HG03354 (cell line): ENCODE measurements at regions not wholly inside any gene's neighbourhood (a gene's known extent, or its start where the extent isn't known, plus 50 kb on each side); places are given as distances from the start of the nearest gene placed in this dataset.

Source experiments
- ATAC-seq: cut with Tn5 transposase; IDR thresholded peaks from one replicate; pipeline ENCODE4 v1.9.1; 2021; ENCODE audit warnings: mild to moderate bottlenecking; ENCODE audit not compliant: unreplicated experiment, poor library complexity, severe bottlenecking

DNA sequence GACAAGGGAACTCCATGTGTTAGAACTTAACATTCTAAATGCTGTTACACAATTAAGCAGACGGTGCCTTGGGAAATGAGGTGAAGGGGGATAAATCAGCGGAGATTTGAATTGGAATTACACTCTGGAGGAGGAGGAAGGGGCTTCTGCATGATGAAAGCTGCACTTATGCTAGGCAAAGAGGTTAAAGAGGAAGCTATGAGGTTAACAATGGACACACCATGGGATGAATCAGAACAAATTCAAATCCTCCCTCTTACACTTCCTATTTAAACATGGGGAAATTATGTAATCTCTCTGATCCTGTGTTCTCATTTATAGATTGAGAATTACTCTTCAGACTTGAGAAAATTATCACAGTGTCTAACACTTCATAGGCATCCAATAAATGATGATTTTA is 121.5 kb upstream of the SIX2 start:
- no peak for ATAC-seq

DNA sequence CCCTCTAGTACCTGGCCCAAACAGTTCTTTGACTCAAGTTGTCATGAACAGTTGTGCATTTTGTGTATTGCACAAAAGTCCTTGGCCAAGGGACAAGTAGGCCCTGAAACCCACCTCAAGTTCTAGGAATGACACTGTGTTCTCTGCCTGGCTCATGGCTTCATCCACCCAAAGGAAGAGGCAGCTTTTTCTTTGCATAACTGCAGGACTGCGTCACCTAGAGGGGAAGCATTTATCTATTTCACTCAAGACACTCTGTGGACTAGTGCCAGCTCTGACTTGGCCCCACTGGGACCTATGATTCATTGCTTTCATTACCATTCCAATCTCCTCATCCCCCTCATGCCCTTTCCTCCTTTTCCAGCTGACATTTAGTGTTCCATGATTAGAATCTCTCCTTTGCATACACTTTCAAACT is 119.3 kb upstream of the SIX2 start:
- no peak for ATAC-seq

DNA sequence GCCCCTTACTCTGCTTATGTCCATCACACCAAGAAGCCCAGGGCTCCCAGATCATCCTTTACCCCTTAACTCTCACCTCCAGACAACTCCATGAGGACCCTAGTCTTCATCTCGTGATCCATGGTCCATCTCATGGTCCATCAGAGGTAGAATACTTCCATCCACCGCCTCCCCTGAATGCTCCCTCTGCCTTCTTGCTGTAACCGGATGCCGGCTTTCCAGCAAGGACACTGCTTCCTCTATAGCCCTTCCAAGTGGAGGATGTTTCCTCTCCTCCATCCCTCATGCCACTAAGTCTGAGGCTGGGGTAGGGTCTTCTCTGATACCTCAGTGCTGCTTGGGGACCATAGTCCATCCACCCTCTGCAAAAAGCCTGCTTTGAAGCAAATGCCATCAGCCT is 118.6 kb upstream of the SIX2 start:
- no peak for ATAC-seq

DNA sequence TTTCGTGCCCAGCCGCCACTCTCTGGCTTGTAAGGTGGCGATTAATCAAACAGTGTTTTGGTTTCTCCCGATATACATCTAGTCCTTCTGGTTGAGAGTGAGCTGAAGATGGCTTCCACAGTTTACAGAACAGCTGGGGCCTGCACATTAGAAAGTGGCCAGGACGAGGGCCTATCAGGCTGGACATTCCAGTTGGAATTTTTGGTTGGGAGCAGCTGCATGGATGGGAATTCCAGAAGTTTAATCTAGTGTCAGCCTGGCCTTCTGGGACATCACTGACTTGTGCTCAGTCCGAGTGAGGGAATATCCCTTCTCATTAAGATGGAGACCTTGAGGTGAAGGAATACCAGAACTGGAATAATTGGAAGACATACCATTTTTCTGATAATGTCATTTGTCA is 118.1 kb upstream of the SIX2 start:
- ATAC-seq: no peak

DNA sequence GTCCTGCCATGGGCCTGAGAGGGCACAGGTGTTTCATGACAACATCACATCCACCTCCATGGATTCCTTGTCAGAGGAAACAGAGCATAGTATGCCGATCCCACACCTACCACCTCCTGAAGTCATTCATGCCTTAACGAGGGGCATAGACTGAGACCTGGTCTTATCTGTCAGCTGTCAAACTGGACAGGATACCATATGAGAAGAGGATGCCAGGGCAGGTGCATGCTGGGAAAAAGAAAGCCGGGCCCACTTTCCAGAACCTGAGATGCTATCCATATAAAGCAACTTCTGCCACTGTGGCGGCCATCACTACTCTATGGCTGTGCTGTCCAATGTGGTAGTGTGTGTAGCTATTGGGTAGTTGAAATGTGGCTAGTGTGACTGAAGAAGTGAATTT is 116.0 kb upstream of the SIX2 start:
- ATAC-seq: no peak

DNA sequence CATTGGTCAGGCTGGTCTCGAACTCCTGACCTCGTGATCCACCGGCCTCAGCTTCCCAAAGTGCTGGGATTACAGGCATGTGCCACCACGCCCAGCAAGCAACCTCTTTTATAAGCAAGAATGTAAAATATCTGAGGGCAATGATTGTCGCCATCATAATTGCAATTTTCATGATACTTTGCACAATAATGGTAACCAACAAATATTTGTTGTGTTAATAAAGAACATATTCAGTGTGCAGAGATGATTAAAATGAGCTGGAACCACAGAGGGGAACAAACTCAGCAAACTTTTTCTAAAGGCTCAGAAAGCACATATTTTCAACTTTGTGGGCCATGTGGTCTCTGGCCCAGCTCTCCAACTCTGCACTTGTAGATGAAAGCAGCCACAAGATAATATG is 115.2 kb upstream of the SIX2 start:
- ATAC-seq: no peak

DNA sequence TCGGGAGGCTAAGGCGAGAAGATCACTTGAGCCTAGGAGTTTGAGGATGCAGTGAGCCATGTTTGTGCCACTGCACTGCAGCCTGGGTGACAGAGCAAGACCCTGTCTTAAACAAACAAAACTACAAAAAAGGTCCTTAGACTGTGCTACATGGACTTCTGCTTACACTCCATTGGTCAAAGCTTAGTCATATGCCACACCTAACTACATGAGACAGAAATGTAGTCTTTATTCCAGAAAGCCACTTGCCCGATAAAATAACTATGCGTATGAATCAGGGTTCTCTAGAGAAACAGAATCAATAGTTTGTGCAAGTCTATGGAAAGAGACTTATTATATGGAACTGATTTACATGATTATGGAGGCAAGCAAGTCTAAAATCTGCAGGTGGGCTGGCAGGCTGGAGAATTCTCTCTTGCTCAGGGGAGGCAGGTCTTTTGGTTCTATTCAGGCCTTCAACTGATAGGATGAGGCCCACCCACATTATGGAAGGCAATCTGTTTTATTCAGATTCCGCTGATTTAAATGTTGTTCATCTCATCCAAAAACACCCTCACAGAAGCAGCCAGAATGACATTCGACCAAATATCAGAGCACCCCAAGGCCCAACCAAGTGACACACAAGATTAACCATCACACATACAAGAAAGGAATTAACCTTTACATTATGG is 114.4 kb upstream of the SIX2 start:
- no peak for ATAC-seq

DNA sequence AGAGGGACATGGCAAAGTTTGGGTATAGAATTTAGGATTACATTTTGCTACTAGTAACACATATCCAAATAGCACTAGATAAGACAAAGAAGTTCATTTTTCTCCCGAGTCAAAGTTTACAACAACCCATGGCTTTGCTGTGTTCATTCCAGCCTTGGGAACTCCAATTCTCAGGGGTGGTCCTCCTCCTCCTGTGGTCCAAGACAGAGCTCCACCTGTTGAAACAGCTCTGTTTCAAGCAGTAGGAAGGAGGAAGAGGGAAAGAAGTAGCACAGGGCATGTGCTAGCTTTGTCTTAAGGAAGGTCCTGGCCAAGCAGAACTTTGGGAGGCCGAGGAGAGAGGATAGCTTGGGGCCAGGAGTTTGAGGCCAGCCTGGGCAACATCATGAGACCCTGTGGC is 113.8 kb upstream of the SIX2 start:
- no peak for ATAC-seq

DNA sequence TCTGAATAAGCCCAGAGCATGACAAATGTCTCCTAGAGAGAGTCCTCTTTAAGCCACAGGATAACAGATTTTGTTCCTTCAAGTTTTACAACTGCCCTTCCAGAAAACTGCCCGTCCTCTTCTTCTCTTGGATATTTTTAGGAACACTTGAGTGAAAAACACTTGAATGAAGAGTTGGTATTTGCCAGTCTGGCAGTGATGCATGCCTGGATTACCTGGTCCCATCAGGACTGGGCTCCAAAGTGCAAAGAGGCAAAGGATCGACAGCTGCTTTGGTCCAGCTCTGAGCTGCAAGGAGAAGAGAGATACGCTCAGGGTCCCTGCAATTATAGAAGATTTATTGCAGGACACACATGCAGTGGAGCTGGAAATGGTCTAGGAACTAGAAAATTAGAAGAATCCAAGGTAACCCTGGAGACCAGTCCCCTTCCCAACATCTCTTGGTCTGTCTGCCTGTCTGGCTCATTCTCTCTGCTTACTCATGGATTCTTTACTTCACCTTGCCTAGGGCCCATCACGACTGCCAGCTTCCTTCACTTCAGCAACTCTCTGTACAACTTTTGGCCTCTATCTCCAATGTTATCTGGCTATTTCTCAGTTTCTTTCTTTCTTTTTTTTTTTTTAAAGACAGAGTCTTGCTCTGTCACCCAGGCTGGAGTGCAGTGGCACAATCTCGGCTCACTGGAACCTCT is 112.1 kb upstream of the SIX2 start:
- no peak for ATAC-seq

DNA sequence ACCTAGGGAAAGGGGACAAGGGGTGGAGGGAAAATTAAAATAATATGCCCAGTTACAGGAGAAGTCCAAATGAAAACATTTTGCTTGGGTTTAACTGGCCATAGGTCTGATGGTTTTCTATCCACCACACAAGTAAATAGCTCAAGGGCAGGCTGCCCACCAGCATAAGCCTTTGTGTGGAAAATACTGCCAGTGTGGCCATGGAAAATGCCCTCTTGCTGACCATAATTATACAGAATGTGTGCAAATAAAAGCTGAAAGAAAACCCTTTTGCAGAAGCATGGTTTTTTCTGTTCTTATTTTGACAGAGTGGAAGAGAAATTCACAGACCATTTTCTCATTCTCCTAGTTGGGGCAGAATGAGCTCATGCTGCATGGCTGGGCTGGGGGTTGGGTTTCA is 111.3 kb upstream of the SIX2 start:
- no peak for ATAC-seq

DNA sequence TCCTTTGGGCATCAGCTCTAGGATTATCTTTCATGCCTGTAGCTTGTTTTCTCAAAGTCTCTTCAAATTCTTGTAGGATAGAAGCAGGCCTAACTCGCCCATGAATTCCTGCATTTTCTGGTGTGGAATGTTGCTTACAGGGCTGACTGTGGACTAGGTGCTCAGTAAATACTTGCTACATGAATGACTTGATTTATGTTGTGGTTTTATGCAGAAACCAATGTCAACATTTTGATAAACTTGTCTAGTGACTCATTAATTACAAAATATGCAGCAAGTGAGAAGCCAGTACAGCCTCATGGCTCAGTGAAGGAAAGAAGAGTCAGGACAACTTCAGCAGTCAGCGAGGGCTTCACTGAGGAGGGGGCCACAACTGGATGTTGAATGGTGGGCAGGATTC is 110.6 kb upstream of the SIX2 start:
- no peak for ATAC-seq

DNA sequence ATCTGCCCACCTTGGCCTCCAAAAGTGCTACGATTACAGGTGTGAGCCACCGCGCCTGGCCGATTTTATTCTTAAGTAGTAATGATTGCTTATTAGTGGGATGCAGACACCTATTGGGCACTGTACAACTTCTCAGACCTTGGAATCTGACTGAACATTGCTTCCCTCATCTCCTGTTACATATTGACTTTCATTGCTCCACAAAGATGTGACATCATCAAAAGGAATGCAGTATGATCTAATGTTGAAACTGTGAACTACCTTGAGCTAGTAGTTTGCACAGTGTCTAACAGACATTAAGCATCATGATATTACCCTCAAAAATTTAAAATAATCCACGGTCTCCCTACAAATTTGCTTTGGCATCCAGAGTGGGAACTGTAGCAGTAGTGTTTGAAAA is 109.8 kb upstream of the SIX2 start:
- no peak for ATAC-seq

DNA sequence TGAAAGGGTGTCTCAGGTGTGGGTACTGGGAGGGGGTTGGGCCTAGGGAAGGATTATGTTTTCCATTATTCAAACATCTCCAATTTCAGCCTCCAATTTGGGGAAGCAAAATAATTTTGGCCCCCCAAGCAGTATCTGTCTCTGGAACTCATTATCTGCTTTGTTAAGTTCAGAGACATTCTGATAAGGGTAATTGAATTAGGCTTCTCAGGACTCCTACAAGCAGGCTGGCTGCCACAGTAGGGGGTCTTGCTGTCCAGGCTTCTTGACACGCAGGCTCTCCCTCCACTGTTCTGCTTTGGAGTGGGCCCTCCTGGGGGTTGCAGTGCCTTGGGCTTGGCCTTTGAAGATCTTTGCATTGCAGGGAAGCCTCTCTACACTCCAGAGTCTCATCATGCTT is 108.1 kb upstream of the SIX2 start:
- ATAC-seq: no peak

DNA sequence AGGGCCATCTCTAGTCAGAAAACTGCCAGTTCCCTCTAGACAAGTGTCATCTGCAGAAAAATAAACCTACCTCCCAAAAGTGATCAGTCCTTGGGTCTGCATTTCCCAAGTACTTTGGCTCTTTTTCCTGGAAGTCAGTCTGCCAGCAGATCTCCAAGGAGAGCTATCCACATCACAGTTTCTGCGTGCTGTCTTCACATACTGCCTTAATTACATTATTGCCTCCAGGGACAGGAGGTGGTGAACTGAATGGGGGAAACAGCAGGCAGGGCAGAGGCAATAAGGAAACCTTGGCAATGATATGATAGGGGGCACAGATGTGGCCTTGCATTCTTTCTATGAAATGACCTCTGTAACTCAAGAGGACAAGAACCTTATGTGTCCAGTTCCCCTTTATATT is 105.9 kb upstream of the SIX2 start:
- ATAC-seq: no peak

DNA sequence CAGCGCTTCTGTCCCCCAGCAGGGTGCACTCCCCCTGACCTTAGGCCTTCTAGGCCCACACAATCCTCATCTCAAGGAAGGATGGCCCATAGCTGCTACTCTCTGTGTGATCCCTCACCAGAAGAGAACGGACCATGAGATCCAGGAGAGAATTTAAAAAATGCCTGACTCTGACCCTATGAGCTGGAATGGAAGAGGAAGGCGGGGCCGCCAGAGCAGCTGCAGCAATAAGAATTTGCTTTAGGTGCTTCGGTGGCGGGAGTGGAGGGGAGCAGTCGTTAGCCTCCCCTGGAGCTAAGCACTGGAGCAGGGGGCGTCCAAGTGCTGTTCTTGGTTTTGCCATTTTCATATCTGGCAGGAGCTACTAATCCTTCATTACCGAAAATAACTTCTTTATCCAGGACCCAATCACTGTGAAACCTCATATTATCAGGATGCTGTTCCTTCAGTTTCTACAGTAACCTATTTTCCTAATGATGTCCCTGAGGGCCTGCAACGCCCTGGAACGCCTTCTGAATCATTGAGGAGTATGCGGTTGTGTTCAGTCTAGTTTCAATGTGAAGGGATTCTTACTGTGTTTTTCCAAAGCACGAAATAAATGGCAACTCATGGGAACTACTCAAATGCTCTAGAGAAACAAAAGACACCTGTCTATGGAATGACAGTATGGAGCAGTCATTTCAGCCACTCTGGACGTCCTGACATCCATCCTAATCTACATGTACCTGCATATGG is 105.1 kb upstream of the SIX2 start:
- ATAC-seq: no peak

DNA sequence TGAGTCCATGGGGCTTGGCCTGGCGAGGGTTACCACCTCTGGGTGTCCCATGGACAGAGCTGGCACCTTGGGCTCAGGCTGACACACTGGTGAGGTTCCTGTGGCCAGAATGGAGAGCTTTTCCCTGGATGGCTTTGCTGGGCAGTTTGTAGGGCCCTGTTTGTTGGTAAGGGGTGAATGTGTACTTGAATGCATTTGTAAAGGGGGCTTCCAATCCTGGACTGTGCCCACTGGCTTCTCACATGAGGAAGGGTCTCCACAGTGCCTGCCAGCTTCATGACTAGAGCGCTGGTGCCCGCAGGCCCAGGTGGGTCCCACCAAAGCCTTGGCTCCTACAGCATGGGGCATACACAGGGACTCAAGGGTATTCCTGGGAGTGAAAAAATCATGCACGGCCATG is 103.5 kb upstream of the SIX2 start:
- no peak for ATAC-seq

DNA sequence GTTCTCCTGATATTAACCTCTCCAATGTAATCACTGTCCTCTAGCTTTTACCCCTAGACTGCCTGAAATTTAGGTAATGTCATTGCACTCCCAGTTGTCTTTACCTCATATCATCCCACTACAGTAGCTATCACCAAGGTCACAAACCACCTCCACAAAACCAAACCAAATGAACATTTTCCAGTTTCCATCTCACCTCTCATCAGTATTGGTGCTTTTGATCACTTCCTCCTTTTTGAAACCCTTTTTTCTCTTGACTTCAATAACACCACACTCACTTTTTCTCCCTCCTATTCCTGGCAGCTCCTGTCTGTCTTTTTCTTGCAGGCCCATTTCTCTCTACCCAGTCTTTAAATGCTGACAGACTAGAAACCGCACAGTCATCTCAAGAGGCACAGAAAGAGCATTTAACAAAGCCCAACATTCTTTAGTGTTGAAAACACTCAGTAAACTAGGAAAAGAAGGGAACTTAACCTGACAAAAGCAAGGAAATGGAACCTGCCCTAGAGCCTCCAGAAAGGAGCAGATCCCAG is 95.9 kb upstream of the SIX2 start:
- ATAC-seq: no peak

DNA sequence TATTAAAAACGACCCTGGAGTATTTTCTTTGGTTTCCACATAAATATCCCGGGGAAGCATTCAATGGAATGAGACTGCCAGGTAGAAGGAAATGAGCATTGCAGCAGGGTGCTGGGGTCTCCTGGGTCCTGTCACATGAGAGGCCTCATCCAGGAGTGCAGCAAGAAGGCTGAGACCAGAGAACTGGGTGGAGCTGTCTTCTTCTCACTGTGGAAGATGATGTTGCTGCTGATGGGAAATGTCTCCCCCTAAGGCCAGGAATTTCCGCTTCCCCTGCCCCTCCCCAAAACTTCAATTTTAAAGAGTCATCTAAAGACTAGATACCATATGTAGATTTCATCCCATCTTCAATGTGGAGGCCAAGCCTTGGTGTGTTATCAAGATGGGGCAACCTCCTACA is 95.2 kb upstream of the SIX2 start:
- ATAC-seq: no peak

DNA sequence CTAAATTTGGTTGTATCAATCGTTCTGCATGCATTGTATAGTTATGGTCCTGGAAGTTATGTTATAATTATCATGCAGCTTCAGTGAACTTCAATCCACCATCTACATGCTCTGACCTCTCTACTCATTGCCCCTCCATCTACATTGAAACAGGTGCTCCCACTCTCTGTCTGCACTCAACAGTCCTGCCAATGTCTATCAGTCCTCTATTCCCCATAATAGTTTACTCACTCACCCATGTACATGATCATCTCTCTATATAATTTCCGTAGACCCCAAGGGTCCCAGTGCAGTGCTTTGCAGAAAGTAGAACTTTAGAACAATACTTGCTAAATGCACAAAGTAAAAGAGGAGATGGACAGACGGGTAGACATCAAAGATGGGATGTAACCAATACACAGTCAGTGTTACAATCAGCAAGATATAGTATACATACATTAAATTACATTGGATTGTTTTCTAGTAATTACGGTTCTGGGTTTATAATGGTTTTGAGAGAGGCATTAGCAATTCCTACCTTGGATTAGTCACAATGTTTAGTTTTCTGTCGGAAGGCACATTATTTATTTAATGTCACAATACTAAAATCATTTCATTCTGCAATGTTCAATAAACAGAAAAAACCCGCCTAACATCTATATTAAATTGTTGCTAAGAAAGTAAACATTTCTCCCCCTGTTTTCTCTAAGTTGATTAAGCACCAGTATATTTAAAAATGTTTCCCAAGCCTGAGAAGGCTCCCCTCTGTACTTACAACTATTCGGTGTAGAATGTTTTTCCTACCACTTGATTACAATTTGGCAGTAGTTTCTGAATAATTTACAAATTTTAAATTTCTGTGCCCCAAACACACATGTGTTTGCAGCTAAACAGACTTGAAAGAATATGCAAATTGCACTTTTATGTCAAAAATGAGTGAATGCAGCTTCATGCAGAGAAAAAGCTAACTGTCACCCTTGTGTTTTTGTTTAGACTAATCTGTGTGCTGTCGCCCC is 94.4 kb upstream of the SIX2 start:
- no peak for ATAC-seq

DNA sequence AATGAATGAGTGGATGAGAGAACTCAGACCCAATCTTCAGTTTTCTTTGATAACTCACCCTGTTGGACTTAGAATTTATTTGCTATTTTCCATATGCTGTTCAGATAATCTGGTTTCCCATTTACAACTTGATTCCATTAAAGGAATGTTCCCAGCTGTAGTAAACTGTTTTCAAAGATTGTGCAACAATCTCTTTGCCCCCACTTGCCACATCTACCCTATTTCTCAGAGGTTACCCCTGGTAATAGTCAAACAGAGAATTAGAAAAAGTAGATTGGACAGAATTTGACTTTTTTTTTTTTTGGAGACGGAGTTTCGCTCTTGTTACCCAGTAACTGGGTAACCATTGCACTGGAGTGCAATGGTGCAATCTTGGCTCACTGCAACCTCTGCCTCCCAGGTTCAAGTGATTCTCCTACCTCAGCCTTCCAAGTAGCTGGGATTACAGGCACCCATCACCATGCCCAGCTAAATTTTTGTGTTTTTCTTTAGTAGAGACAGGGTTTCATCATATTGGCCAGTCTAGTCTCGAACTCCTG is 93.4 kb upstream of the SIX2 start:
- no peak for ATAC-seq
